KOPT-K1 (cell line): ENCODE measurements at regions not wholly inside any gene's neighbourhood (a gene's known extent, or its start where the extent isn't known, plus 50 kb on each side); places are given as distances from the start of the nearest gene placed in this dataset.
"Not testable (repeated sequence)": the region's sequence is repeated elsewhere in the genome, so short reads cannot be mapped to it uniquely, and the experiment has no call there.

Experiments used
- H3K27ac ChIP-seq: fragments of 200-600 bp; sonication (generic); 2 replicates; pipeline ENCODE4 v1.5.1; 2016; ENCODE audit warnings: antibody characterized with exemption, mild to moderate bottlenecking, low read depth, low read length; ENCODE audit not compliant: poor library complexity, severe bottlenecking
- H3K36me3 ChIP-seq: fragments of 200-600 bp; sonication (generic); 2 replicates; pipeline ENCODE4 v1.5.1; 2017; ENCODE audit warnings: antibody characterized with exemption, mild to moderate bottlenecking, low read length, moderate library complexity; ENCODE audit not compliant: insufficient read depth
- H3K9me3 ChIP-seq: fragments of 200-600 bp; sonication (generic); 2 replicates; pipeline ENCODE4 v1.5.1; 2017; ENCODE audit warnings: antibody characterized with exemption, low read length, mild to moderate bottlenecking; ENCODE audit not compliant: insufficient read depth, poor library complexity, severe bottlenecking

- no peaks in the 10 kb centered on the region for H3K9me3 ChIP-seq
- no peaks in the 10 kb centered on the region for H3K36me3 ChIP-seq
- H3K27ac ChIP-seq, result no peak overlapping the region
These were observed 1536.3 kb downstream of the FAM181B start for GRCh38 chr11:81197396-81197795.

- H3K9me3 ChIP-seq, result no peaks in the 10 kb centered on the region
- no peaks in the 10 kb centered on the region for H3K36me3 ChIP-seq
- no peak overlapping the region for H3K27ac ChIP-seq
These were observed 1541.1 kb downstream of the FAM181B start for GRCh38 chr11:81192516-81192915.

- no peaks in the 10 kb centered on the region for H3K36me3 ChIP-seq
- no peak overlapping the region for H3K27ac ChIP-seq
- no peaks in the 10 kb centered on the region for H3K9me3 ChIP-seq
These were observed 1543.1 kb downstream of the FAM181B start for GRCh38 chr11:81190546-81190945.

GRCh38 chr11:81187033-81187432 lies 1546.6 kb downstream of the FAM181B start:
- not testable (repeated sequence) for H3K27ac ChIP-seq, H3K9me3 ChIP-seq, H3K36me3 ChIP-seq

- no peaks in the 10 kb centered on the region for H3K9me3 ChIP-seq
- H3K36me3 ChIP-seq, result no peaks in the 10 kb centered on the region
These were observed 1558.9 kb downstream of the FAM181B start for GRCh38 chr11:81174646-81175330.

GRCh38 chr11:81165164-81165563 lies 1568.5 kb downstream of the FAM181B start:
- Histone ChIP-seq H3K36me3 (no peaks in the 10 kb centered on the region), H3K9me3 (no peaks in the 10 kb centered on the region)

More at GRCh38 chr11:81174646-81175330, 1558.9 kb downstream of the FAM181B start:
- no peak overlapping the region for H3K27ac ChIP-seq

GRCh38 chr11:81159900-81160299 lies 1573.8 kb downstream of the FAM181B start:
- H3K36me3 ChIP-seq, result no peaks in the 10 kb centered on the region
- H3K27ac ChIP-seq, result no peak overlapping the region
- no peaks in the 10 kb centered on the region for H3K9me3 ChIP-seq

More at GRCh38 chr11:81165164-81165563, 1568.5 kb downstream of the FAM181B start:
- H3K27ac ChIP-seq, result no peak overlapping the region

- no peaks in the 10 kb centered on the region for H3K36me3 ChIP-seq
- no peaks in the 10 kb centered on the region for H3K9me3 ChIP-seq
- no peak overlapping the region for H3K27ac ChIP-seq
These were observed 1598.1 kb downstream of the FAM181B start for GRCh38 chr11:81135570-81135969.

- Histone ChIP-seq H3K9me3 (no peaks in the 10 kb centered on the region), H3K27ac (no peak overlapping the region), H3K36me3 (no peaks in the 10 kb centered on the region)
These were observed 1604.0 kb downstream of the FAM181B start for GRCh38 chr11:81129618-81130017.

- H3K36me3 ChIP-seq, result no peaks in the 10 kb centered on the region
- no peaks in the 10 kb centered on the region for H3K9me3 ChIP-seq
- H3K27ac ChIP-seq, result no peak overlapping the region
These were observed 1620.9 kb downstream of the FAM181B start for GRCh38 chr11:81112718-81113117.

- H3K9me3 ChIP-seq, result no peaks in the 10 kb centered on the region
- no peak overlapping the region for H3K27ac ChIP-seq
- H3K36me3 ChIP-seq, result no peaks in the 10 kb centered on the region
These were observed 1629.6 kb downstream of the FAM181B start for GRCh38 chr11:81104051-81104450.

- Histone ChIP-seq H3K36me3 (no peaks in the 10 kb centered on the region), H3K9me3 (no peaks in the 10 kb centered on the region), H3K27ac (no peak overlapping the region)
These were observed 1635.2 kb downstream of the FAM181B start for GRCh38 chr11:81098471-81098870.

GRCh38 chr11:81092522-81092921 lies 1641.1 kb downstream of the FAM181B start:
- H3K36me3 ChIP-seq, result no peaks in the 10 kb centered on the region
- no peaks in the 10 kb centered on the region for H3K9me3 ChIP-seq
- no peak overlapping the region for H3K27ac ChIP-seq

- Histone ChIP-seq H3K27ac (no peak overlapping the region), H3K9me3 (no peaks in the 10 kb centered on the region), H3K36me3 (no peaks in the 10 kb centered on the region)
These were observed 1644.4 kb downstream of the FAM181B start for GRCh38 chr11:81089242-81089641.

- no peaks in the 10 kb centered on the region for H3K36me3 ChIP-seq
- no peak overlapping the region for H3K27ac ChIP-seq
- no peaks in the 10 kb centered on the region for H3K9me3 ChIP-seq
These were observed 1639.6 kb upstream of the TENM4 start for GRCh38 chr11:81080476-81080875.

- no peaks in the 10 kb centered on the region for H3K36me3 ChIP-seq
- no peak overlapping the region for H3K27ac ChIP-seq
- no peaks in the 10 kb centered on the region for H3K9me3 ChIP-seq
These were observed 1631.4 kb upstream of the TENM4 start for GRCh38 chr11:81072273-81072672.
